Left lung (tissue), 4 donors: ENCODE measurements at regions not wholly inside any gene's neighbourhood (a gene's known extent, or its start where the extent isn't known, plus 50 kb on each side); places are given as distances from the start of the nearest gene placed in this dataset.

Source experiments
- ATAC-seq: fragments of 200-7000 bp; cut with Tn5 transposase; one replicate; pipeline ENCODE4 v1.9.1; 2020; ENCODE audit warnings: moderate library complexity
- DNase-seq, 4 donors: peaks; one replicate each; pipeline ENCODE4 v3.0.0-alpha.2; 2013 to 2020
- H3K27ac ChIP-seq, 2 donors: fragments of 200-600 bp; sonication (generic) in 1 of 2; one replicate each; pipeline versions ENCODE4 v1.5.0 to v1.8.0; 2020 to 2021
- H3K27me3 ChIP-seq, 2 donors: fragments of 200-600 bp; sonication (generic) in 1 of 2; one replicate each; pipeline versions ENCODE4 v1.5.0 to v1.8.0; 2020 to 2021
- H3K36me3 ChIP-seq, 2 donors: fragments of 200-600 bp; sonication (generic) in 1 of 2; one replicate each; pipeline versions ENCODE4 v1.5.0 to v1.8.0; 2020 to 2021
- H3K4me1 ChIP-seq, 2 donors: fragments of 200-600 bp; one replicate each; pipeline ENCODE4 v1.8.0; 2021
- H3K4me3 ChIP-seq, 2 donors: fragments of 200-600 bp; sonication (generic) in 1 of 2; one replicate each; pipeline versions ENCODE4 v1.5.0 to v1.8.0; 2020 to 2021; ENCODE audit warnings: mild to moderate bottlenecking in 1 of 2
- H3K9me3 ChIP-seq, 2 donors: fragments of 200-600 bp; sonication (generic) in 1 of 2; one replicate each; pipeline versions ENCODE4 v1.5.0 to v1.8.0; 2020 to 2021
- intact Hi-C, 2 donors: fragments of 100-400 bp; cut with DNase I; formaldehyde crosslinking; loops; one replicate each; pipeline versions ENCODE4 v1.11.2 to v1.14.2; 2022
- TF ChIP-seq, protein P1 (sequence below), 2 donors: fragments of 200-600 bp; sonication (generic) in 1 of 2; IDR thresholded peaks; one replicate each; pipeline versions ENCODE4 v1.5.0 to v1.8.0; 2021; ENCODE audit warnings: antibody characterized with exemption in 2 of 2
- donor health status: DM: no; HTN: yes; CAD: no.
- donor health status: DM: no; HTN: no; CAD: no.

DNA sequence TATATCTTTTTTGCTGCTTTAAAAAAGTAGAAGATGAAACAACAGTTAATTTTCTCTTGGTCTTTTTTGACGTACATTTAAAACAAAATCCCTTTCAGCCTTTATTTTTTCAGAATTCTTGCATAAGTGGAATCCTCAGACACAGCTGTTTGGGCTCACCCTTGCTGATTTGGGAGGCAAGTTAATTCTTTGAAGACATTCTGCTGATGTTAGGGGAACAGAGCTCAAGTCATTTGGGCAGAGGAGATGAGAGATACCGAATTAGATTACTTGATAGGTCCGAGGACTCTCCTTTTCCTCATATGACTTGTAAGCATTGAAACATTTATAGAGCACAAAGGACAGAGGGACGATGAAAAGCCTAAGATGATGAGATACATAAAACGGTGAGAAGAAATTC is 567.9 kb upstream of the CITED2 start:
- H3K36me3 ChIP-seq = no peaks in the 10 kb centered on the region
- ATAC-seq (no peak), DNase-seq (no peak)
- TF ChIP-seq, protein P1, sequence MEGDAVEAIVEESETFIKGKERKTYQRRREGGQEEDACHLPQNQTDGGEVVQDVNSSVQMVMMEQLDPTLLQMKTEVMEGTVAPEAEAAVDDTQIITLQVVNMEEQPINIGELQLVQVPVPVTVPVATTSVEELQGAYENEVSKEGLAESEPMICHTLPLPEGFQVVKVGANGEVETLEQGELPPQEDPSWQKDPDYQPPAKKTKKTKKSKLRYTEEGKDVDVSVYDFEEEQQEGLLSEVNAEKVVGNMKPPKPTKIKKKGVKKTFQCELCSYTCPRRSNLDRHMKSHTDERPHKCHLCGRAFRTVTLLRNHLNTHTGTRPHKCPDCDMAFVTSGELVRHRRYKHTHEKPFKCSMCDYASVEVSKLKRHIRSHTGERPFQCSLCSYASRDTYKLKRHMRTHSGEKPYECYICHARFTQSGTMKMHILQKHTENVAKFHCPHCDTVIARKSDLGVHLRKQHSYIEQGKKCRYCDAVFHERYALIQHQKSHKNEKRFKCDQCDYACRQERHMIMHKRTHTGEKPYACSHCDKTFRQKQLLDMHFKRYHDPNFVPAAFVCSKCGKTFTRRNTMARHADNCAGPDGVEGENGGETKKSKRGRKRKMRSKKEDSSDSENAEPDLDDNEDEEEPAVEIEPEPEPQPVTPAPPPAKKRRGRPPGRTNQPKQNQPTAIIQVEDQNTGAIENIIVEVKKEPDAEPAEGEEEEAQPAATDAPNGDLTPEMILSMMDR (IDR thresholded peaks at IDR 0.05) = no peak
- H3K9me3 ChIP-seq = no peaks in the 10 kb centered on the region
- no peaks in the 10 kb centered on the region for H3K27me3 ChIP-seq
- no peak overlapping the region for H3K4me3 ChIP-seq
- intact Hi-C loops = no loop called here
- H3K4me1 ChIP-seq = no peaks in the 10 kb centered on the region
- H3K27ac ChIP-seq = peak overlapping the region in 1 of 2 donors; percentile 29

DNA sequence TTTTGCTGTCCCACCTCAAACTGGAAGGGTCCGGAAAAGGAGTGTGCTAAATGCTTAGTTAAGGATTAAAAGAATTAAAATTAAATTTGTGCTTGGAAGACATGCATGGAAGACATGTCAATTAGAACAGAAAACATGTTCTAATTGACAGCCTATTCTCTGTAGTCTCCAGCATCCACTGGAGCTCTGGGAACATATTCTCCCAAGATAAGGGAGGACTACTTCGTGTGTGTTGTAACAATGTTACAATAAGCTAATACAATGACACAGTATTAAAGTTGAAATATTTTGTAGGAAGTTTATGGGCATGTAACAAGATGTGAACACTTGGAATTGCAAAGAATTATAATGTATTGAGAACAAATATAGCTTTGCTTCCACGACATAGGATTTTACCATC is 567.4 kb upstream of the CITED2 start:
- no peaks in the 10 kb centered on the region for H3K36me3 ChIP-seq
- H3K4me1 ChIP-seq = no peaks in the 10 kb centered on the region
- ATAC-seq (no peak), DNase-seq (no peak)
- H3K4me3 ChIP-seq = no peak overlapping the region
- H3K9me3 ChIP-seq = no peaks in the 10 kb centered on the region
- intact Hi-C loops = no loop called here
- TF ChIP-seq, protein P1 (IDR thresholded peaks at IDR 0.05) = no peak
- no peaks in the 10 kb centered on the region for H3K27me3 ChIP-seq
- peak overlapping the region in 1 of 2 donors; percentile 29 for H3K27ac ChIP-seq

DNA sequence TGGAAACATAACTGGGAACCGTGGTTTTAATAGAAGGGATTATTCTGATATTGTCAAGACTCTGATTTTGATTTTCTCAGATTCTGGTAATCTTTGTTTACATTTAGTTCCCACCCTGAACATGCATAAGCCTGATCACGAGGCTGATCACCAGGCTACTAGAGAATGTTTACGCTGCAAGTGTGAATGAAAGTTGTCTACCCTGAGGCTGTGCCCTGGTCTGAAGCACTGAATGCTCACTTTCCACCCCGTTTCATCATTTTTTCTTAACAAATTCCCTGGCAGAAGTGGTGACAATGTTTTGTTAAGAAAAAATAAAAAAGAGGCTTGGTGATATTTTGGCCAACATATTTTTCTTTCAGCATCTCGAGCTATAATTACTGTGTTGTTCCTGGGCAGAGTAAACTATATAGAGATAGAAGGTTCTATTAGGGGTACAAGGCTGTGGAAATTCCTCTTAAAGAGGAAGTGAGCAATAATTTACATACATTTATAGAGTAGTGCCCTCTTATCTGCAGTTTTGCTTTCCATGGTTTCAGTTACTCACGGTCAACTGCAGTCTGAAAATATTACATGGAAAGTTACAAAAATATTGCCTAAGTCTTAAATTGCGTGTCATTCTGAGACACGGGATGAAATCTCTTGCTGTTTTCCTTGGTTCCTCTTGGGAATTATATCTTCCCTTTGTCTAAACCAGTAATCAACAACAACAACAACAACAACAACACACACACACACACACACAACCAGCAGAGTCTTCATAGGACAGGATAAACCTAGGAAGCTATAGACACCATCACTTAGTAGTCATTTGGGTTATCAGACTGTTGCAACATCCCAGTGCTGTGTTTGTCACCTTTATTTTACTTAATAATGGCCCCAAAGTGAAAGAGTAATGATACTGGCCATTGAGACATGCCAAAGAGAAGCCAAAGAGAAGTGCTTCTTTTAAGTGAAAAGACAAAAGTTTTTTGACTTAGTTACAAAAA is 566.6 kb upstream of the CITED2 start:
- TF ChIP-seq, protein P1 (IDR thresholded peaks at IDR 0.05) = no peak

DNA sequence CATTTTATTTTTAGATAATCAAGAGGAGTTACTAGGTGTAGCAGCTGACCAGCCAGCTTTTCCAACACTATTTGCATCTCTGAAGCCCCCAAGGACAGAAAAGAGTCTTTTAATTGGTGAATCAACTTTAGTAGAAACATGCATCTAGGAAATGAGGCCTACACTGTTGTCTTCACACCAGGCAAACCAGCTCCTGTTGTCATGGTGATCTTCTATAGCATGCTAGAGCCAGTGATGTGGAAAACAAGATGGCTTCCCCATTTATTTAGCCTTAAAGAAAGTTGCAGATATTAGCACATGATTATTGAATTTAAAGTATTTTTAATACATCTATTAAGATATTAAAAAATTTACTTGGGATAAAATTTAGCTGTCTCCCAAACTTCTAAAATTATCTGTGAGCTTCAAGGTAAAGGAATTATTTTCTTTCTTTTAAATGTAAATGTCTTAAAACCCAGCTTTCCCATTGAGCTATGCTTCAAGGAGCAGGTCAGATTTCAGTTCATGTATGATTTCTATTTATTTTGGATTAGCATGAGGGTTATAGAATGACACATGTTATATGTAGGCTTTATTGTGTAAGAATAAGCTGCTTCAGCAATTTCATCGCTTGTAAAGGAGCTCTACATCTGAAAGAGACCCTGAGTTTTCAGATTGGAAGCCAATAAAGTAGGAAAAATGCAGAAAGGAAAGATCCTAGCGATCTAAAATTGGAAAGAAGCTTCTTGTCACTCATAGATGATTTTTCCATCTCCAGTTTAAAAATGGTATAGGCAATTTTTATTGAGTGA is 564.9 kb upstream of the CITED2 start:
- no peaks in the 10 kb centered on the region for H3K36me3 ChIP-seq
- no peaks in the 10 kb centered on the region for H3K9me3 ChIP-seq
- no peak for DNase-seq
- H3K27me3 ChIP-seq = no peaks in the 10 kb centered on the region
- no peak overlapping the region for H3K27ac ChIP-seq
- no peak overlapping the region for H3K4me3 ChIP-seq
- intact Hi-C loops = no loop called here
- ATAC-seq = no peak
- TF ChIP-seq, protein P1 (IDR thresholded peaks at IDR 0.05) = no peak
- H3K4me1 ChIP-seq = no peaks in the 10 kb centered on the region

More for the DNA sequence above, 566.6 kb upstream of the CITED2 start:
- Histone ChIP-seq H3K4me1 (no peaks in the 10 kb centered on the region), H3K4me3 (no peak overlapping the region), H3K36me3 (no peaks in the 10 kb centered on the region), H3K27ac (peak overlapping the region; percentile 6 to 29), H3K9me3 (no peaks in the 10 kb centered on the region), H3K27me3 (no peaks in the 10 kb centered on the region)
- ATAC-seq = peak; percentile 49
- DNase-seq = no peak
- intact Hi-C loops = no loop called here

DNA sequence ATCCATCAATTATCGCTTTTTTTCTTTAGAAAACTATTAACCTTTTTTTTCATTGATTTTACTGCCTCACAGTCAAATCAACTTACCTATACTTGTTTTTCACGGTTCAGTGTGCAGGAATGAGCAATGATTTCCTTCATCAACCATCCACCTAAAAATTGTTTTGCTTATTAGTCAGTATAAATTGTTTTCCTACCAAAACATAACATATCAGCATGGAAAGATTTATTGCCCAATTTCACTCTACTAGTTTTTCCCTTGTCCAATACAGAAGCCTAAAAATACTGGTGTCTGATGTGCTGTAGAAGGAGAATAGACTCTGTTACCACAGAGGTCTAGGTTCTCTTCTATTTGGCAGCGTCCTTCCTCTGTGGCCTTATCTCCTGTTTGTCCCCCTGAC is 558.2 kb upstream of the CITED2 start:
- DNase-seq = no peak
- ATAC-seq = no peak
- H3K9me3 ChIP-seq = no peaks in the 10 kb centered on the region
- no peaks in the 10 kb centered on the region for H3K4me1 ChIP-seq
- H3K27me3 ChIP-seq = no peaks in the 10 kb centered on the region
- H3K27ac ChIP-seq = no peak overlapping the region
- TF ChIP-seq, protein P1 (IDR thresholded peaks at IDR 0.05) = no peak
- intact Hi-C loops = no loop called here
- H3K36me3 ChIP-seq = no peaks in the 10 kb centered on the region
- no peak overlapping the region for H3K4me3 ChIP-seq
